Activated T-cell treated with anti-CD3 and anti-CD28 coated beads for 4 hours (primary cell): ENCODE measurements at regions not wholly inside any gene's neighbourhood (a gene's known extent, or its start where the extent isn't known, plus 50 kb on each side); places are given as distances from the start of the nearest gene placed in this dataset.

Experiments
- DNase-seq: peaks from one replicate; pipeline ENCODE4 v3.0.0-alpha.2; 2020

GRCh38 chr4:147056940-147057610, 111.4 kb upstream of the TTC29 start:
- no peak for DNase-seq

- DNase-seq: no peak
Measured at GRCh38 chr4:147057611-147058190, 112.0 kb upstream of the TTC29 start.

- DNase-seq: no peak
Measured at GRCh38 chr4:147059064-147059731, 113.5 kb upstream of the TTC29 start.

GRCh38 chr4:147060151-147060931, 114.7 kb upstream of the TTC29 start:
- no peak for DNase-seq

- DNase-seq: no peak
Measured at GRCh38 chr4:147064856-147065255, 119.2 kb upstream of the TTC29 start.

- DNase-seq: no peak
Measured at GRCh38 chr4:147068564-147068963, 122.9 kb upstream of the TTC29 start.

GRCh38 chr4:147071209-147071740, 125.6 kb upstream of the TTC29 start:
- DNase-seq: no peak

- no peak for DNase-seq
Measured at GRCh38 chr4:147076179-147076578, 130.5 kb upstream of the TTC29 start.

GRCh38 chr4:147076728-147077127, 131.1 kb upstream of the TTC29 start:
- no peak for DNase-seq

GRCh38 chr4:147078362-147078761, 132.7 kb upstream of the TTC29 start:
- DNase-seq: no peak

- no peak for DNase-seq
Measured at GRCh38 chr4:147078875-147079658, 133.4 kb upstream of the TTC29 start.

- no peak for DNase-seq
Measured at GRCh38 chr4:147084861-147085260, 139.2 kb upstream of the TTC29 start.

GRCh38 chr4:147085781-147086180, 140.1 kb upstream of the TTC29 start:
- DNase-seq: no peak

GRCh38 chr4:147088146-147088545, 142.5 kb upstream of the TTC29 start:
- no peak for DNase-seq

GRCh38 chr4:147090486-147090885, 144.8 kb upstream of the TTC29 start:
- no peak for DNase-seq

GRCh38 chr4:147093206-147093605, 147.5 kb upstream of the TTC29 start:
- no peak for DNase-seq

- DNase-seq: no peak
Measured at GRCh38 chr4:147094238-147094637, 148.6 kb upstream of the TTC29 start.

GRCh38 chr4:147096667-147097604, 151.3 kb upstream of the TTC29 start:
- no peak for DNase-seq

- DNase-seq: no peak
Measured at GRCh38 chr4:147101678-147102077, 156.0 kb upstream of the TTC29 start.

GRCh38 chr4:147102596-147102995, 156.9 kb upstream of the TTC29 start:
- no peak for DNase-seq

GRCh38 chr4:147103403-147103946, 157.8 kb upstream of the TTC29 start:
- DNase-seq: no peak
